ENCODE measurements at regions not wholly inside any gene's neighbourhood (a gene's known extent, or its start where the extent isn't known, plus 50 kb on each side); places are given as distances from the start of the nearest gene placed in this dataset.
"Not testable (repeated sequence)": the region's sequence is repeated elsewhere in the genome, so short reads cannot be mapped to it uniquely, and the experiment has no call there.

DNA sequence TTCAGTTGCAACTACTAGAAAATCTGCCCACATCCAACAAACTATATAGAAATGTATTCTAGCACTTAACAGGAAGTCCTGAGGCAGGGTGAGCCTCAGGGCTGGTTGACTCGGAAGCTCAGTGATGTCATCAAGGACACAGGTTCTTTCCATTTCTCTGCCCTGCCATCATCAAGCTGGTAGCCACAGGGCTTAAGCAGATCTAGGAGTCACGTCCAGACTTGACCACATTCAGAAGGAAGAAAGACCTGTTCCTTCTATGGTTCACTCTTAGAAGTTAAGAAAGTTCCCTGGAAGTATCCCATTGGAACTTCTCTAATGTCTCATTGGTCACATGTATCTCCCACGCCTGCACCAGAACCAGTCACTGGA is 438.1 kb downstream of the PRDM2 start:
- no peak for DNase-seq (ENCODE audit: low spot score)

DNA sequence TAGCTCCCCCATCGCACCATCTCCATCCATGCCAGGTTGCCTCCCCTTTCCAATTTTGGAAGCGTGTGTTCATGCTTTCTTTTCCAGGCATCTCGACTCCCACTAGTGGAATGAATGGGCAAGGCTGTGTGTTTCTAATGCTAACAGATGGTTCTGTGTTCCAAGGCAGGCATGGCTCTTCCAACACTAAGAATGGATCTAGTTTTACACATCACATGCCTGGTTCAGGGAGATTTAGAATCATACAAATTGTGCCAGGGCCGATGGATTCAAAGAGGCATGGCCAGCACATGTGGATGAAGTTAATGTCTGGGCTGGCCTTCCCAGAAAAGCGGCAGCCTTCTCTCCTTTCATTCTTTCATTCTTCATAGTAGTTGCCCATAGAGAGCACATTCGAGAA is 438.7 kb downstream of the PRDM2 start:
- no peak for DNase-seq (ENCODE audit: low spot score)

DNA sequence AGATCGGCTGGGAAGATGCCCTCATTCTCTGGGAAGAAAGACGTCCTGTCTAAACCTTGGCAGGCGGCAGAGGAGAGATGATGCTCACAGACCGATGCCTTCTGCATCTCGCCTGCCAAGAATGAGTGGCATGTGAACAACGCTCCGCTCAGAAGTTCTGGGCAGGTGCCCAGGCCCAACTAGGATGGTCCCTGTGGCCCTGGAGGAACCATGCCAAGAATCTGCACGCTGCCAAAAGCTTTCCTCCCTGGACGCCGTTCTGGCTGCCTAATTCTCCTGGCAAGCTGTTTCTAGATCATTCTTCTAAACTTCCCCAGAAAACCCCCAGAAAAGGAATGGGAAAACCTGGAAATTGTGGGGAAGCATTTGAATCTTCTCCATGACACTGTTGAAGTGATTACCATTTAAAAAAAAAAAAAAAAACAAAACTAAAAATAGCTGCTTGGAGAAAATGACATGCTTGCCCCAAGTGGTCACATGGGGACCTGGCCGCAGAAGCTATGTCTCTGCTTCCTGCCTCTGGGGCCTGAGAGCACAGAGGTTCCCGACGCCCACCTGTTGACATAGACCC is 440.9 kb downstream of the PRDM2 start:
- no peak for DNase-seq (ENCODE audit: low spot score)

DNA sequence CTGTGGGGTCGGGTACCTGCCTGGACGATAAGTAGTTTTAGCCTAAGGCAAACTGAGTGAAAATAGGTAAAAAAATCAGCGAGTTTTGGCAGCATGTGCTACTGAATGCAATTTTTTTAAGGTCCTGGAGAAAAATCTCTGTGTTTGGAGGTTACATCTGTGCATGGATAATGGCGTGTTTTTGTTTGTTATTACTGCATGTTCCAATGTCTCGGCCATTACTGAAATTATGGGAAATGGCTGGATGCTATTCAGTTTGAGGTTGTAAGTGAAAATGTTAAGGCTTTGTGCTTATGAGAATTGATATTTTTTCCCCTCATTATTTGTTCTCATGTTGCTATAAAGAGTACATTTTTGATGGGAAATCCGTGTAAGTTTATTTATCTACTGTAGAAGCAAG is 441.7 kb downstream of the PRDM2 start:
- DNase-seq (ENCODE audit: low spot score) = no peak

DNA sequence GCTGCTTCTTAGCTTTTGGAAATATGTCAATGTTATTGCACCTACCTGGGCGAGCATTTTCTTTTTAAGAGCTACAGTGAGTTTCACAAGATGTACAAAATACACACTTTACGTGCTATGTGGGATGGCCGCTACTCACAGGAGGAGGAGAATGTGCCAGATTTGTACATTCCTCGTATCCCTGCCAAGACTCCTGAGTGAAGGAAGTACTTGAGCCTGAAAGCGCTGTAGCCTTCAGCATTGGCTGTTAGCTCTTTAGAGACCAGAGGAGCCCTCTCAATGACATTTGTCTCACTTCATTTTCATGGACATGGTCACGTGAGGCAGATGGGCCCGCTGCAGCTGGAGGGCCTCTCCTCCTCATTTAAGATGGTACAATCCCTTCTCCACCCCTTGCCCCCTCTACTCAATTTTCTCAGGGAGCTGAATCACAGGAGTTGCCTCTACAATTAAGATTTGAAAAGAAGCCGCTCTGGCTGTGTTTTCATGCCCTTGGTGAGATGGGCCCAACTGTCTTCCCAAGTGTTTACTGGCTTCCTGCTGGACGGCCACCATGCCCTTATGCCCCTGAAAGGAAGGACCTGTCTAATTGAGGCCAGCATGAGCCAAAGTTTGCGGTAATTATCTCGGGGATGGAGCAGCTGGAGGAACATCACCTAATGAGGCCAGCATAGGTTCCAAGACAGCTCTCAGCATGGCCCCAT is 442.6 kb downstream of the PRDM2 start:
- DNase-seq (ENCODE audit: low spot score) = no peak

DNA sequence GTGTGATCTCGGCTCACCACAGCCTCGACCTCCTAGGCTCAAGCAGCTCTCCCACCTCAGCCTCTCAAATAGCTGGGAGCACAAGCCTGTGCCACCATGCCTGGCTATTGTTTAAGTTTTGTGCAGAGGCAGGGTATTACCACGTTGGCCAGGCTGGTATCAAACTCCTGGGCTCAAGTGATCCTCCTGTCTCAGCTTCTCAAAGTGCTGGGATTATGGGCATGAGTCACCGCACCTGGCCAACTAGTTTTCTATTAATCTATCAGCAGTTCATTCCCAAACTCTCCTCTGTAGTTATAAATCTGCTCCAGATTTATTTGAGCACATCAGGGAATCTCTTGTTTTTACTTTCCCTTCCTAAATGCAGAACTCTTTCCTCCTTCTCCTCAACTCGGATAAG is 443.8 kb downstream of the PRDM2 start:
- DNase-seq (ENCODE audit: low spot score) = no peak

DNA sequence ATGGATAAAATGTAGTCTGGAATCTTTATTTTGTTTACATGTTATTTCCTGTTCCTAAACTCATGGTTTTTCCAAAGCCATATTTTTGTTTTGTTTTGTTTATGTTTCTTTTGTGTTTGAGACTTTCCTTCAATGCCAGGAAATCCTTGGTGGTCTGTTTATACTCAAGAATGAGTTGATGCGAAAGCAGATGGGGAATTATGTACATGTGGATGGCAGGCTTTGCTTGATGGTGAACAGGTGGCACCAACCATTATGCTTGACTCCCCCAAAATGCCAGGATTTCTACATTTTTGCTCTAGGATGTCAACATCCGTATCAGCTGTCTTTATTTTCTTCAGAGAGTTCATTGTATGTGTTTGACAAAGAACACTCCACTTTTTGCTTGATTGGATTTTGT is 448.5 kb downstream of the PRDM2 start:
- no peak for DNase-seq (ENCODE audit: low spot score)

DNA sequence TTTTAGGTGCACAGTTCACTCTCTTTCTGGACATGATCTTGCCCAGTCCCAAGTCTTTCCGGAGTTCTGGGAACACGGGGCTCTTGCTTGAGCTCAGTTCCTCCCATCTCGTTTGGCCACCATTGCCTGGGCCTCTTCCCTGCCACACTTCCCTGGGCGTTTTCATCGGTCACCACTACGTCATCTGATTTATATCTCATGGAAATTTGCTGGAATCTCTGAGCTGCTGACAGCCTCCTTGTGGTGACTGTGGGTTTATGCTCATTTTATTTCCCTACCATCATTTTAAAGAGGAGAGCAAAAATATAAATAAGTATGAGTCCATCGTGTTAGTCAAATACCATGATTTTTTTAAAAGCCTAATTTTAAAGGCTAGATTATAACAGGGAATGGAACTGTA is 449.1 kb upstream of the KAZN start:
- DNase-seq (ENCODE audit: low spot score) = no peak

DNA sequence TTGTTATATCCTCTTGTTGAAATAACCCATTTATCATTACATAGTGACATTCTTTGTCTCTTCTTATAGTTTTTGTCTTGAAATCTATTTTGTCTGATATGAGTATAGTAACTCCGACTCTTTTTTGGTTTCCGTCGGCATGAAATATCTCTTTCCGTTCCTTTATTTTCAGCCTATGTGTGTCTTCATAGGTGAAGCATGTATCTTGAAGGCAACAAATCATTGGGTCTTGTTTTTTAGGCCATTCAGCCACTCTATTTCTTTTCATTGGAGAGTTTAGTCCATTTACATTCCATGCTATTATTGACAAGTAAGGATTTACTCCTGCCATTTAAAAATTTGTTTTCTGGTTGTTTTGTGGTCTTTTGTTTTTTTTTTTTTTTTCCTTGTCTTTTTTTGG is 441.9 kb upstream of the KAZN start:
- DNase-seq (ENCODE audit: low spot score) = no peak

DNA sequence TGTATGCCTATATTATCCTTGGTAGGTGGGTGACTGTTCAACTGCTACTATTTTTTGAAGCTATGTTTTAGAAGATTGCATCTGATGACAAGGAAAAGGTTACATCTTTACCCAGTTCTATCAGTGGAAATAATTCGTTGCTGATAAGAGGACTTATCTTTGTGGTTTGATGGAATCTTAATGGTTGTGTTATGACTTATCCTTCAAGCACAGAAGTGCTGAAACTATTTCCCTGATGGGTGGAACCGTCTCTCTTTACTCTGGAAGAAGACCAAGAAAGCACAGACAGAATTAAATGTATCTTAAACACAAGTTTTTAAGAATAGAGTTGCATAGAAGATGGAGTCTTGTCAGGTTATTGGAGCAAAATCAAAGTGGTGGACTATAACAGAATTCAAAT is 437.7 kb upstream of the KAZN start:
- no peak for DNase-seq (ENCODE audit: low spot score)

DNA sequence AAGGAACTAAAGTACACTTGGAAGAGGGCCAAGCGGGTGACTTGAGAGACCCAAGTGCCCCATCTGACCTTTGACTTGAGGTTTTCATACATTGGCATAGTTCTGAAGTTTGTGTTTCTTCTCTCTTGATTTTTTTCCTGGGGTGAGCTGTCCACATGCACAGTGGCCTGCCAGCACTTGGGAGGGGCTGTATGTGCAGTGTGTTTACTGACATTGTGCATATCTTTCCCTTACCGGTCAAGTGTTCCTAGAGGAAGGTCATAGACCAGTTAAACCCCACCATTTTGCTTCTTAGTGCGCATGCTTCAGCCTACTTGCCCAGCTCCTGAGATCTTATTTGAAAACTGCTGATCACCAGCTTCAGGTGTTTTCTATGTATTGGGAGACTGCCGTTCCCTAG is 435.2 kb upstream of the KAZN start:
- no peak for DNase-seq (ENCODE audit: low spot score)

DNA sequence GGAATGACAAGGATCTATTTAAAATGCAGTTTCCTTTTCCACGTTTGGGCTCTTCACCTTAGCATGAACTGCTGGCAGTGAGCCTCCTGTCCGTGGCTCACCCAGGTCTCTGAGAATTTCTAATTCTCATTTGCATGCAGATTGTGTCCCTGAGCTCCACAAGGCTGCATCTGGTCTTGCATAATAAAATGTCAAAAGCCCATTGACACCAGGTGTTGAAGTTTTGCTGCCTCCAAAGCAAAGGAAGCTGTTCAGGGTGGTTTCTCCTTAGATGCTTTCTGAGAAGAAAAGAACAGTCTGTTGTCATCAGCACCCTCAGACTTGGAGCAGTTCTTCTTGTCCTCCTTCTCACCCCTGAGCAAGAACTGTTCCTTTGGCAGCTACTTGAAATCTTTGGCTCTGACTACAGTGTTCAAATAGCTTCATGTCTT is 433.1 kb upstream of the KAZN start:
- no peak for DNase-seq (ENCODE audit: low spot score)

DNA sequence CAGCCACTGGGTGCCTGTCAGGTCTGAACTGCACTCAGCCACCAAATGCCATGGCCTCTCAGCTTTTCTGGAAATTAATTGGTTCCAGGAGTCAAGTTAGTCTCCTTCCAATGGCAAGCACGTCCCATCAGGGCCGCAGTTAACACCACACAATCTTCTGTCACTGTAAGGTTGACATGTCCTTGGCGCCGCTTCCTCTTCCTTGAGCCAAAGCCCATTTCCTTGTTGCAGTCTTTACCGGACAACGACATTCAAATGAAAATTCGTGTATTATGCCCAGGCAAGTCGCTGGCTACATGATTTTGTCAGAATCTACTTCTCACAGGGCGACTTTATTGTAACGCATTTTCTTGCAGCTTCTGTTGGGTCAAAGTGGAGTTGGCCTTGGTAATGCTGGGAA is 430.6 kb upstream of the KAZN start:
- DNase-seq (ENCODE audit: low spot score) = no peak

DNA sequence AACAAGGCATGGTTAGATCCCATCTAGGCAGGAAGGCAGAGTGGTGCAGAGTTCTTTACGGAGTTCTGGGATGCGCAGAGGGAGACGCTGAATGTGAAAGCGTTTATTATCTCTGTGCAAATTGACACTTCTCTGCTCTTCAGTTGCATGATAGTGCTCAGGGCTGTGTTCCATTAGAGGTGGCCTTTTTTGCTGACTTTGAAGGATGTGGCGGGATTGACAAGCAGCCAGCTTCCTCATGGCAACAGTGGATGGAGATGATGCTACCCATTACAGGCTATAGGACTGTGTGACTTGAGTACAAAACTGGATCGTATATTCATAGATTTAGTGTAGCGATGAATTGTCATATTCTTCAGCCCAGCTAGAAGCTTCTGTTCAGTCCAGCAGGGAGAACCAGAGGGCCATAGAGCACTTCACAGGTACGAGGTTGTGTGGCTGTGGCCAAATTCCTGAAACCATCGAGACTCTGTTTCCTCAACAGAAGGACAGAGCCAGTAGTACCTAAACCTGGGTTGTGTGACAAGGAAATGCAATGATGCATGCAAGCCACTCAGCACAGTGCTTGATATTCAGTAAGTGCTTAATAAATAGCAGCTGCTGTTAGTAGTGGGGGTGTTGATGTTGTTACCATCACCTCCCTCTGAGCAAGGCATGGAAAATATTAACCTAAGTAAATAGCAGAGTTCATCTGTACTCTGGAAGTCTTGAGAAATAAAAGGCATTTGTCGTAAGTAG is 430.0 kb upstream of the KAZN start:
- DNase-seq (ENCODE audit: low spot score) = no peak

DNA sequence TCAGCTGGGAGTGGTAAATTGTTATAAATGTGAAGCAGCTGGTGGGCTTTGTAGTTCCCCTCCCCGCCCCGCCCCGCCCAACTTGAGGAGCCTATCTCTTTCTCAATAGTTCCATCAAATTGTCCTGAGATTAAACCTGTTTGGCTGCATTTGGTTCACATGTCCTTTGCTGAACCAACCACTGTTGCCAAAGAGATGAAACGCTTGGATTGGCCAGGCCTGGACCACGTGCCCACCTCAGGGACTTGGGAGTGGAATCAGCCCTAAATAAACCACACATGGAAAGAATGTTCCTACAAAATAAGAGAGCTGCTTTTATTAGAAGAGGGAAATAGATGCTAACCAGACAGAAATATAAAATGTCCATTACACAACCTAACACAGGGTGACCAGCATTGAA is 424.9 kb upstream of the KAZN start:
- DNase-seq (ENCODE audit: low spot score) = no peak

DNA sequence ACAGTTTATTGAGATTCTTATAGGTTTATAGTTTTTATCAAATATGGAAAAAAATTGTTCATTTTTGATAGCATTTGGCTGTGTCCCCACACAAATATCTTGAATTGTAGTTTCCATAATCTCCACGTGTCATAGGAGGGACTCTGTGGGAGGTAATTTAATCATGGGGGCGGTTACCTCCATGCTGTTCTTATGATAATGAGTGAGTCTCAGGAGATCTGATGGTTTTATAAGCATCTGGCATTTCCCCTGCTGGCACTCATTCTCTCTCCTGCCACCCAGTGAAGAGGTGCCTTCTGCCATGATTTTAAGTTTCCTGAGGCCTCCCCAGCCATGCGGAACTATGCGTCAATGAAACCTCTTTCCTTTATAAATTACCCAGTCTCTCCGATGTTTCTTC is 420.6 kb upstream of the KAZN start:
- not testable (repeated sequence) for DNase-seq (ENCODE audit: low spot score)

DNA sequence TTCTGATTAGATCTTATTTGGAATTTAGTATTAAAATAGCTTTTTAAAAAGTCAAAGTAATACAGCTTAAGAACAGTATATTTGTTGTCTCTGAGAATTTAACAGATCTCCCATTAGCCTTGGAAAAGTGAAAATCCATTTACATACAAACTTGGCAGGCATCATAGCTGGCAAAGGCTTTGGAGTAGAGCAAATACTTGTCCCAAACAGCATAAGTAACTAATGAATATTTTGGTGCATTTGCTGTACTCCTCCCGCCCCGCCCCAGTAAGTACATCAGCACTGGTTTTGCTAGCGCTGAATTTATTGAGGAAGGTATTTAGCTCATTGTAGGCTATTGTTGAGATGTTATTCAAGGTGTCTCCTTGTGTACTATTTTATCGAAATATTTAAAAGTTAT is 417.7 kb upstream of the KAZN start:
- no peak for DNase-seq (ENCODE audit: low spot score)

DNA sequence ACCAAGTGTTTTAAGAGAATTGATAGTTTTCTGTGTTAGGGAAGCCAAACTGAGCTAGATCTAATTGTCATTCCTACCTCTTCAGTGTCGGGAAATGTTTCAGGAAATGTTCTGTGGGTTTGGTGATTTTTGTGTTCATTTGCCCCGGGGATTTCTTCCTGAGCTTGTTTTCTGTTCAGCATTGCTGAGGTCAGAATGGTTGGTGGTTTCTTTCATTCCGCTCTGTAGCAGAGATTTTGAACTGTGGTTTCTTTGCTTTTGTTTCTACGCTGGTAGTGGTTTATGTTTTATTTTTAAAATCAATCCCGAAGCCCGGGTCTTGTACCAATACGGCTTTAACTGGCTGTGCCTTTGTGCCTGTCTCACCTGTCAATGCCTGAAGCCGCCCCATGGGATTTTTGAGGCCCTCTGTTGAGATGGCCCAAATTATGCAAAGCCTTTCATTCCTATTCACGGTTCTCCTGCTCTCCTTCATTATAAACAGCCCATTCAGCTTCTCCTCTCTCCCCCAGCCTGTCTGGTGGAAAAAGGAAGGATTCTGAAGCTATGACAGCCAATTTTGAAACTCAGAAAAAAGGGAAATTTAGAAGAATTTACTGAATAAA is 417.2 kb upstream of the KAZN start:
- DNase-seq (ENCODE audit: low spot score) = no peak

DNA sequence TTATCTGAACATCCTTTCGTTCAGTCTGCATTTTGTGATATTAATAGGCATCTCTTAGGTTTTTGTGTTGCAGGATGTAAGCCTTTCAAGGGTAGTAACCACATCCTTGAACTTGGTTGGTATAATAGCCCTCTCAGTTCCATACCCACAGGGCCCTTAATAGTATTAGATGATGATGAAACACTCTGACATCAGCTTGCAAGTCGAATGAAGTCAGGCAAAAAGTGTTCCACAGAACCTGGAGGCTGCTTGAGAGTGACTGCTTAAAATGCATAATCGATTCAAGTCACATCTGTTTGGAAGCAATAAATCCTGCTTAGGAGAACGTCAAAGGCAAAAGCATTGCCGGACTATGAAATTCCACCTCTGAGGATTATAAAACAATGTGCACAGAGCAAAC is 415.6 kb upstream of the KAZN start:
- DNase-seq (ENCODE audit: low spot score) = no peak

DNA sequence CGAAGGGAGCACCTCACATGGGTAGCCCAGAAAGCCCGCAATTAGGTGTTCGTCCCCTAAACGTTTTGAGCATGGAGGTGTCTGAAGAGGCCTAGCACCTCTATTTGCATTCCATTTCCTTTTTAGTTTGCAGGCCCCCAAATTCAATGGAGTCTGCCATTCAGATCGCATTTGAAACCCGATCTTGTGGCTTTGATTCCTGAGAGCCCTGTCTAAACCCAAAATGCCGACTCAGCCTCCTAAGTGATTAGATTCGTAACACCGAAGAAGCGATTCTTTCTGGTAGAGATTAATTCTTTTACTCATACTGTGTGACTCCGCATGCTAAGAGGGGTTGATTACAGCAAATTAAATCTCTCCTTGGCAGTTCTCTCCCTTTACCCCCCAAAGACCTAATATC is 415.2 kb upstream of the KAZN start:
- DNase-seq (ENCODE audit: low spot score) = no peak

DNA sequence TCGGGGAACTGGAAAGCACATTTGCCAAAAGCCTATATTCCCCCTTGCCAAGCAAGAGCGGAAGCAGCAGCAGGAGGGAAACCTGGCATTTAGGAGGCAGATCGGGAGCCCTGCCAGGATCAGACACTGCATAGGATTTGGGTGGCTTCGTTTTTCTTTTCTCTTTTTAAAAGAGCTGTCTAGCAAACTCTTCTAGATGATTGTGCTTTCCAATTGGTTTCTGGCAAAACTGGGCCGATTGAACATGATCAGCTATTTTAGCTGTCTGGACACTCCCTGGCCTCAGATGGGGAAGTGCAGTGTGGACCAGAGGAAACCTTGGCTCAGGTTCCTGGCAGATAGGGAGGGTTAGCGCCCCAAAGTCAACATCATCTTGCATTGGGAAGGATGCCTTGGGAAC is 414.0 kb upstream of the KAZN start:
- no peak for DNase-seq (ENCODE audit: low spot score)

DNA sequence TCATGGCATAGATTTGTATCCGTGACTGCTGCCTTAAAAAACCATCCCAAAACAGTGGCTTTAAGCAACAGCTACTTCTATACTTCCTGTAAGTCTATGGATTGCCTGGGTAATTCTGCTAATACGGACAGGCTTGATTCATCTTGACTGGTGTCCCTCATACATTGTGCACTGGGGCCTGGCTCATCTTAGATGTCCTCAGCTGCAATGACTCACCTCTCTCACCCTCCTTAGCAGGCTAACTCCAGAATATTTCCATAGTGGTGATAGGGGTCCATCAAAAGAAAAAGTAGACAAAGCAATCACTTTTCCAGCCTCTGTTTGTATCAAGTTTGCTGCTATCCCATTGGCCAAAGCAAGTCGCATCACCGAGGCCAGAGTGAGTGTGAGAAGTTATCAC is 409.1 kb upstream of the KAZN start:
- no peak for DNase-seq (ENCODE audit: low spot score)

DNA sequence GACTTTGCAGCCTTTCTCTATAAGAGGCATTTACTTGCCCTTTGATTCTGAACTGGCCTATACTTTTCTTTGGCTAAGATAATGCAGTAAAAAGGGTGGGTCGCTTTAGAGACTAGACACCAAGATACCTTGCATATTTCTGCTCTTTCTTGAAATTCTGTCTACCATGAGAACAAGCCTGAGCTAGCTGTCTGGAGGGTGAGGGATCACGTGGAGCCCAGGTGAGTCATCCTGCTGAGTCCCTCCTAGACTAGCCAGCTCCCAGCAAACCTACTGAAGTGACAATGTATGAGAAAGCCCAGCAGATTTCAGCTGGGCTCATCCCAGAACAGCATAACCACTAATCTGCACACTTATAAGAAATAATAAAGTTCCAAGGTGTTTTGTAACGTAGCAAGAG is 408.0 kb upstream of the KAZN start:
- no peak for DNase-seq (ENCODE audit: low spot score)

Data from CD4-positive, alpha-beta T cell treated with Interleukin-15 for 4 hours (primary cell).